ENCODE measurements at regions not wholly inside any gene's neighbourhood (a gene's known extent, or its start where the extent isn't known, plus 50 kb on each side); places are given as distances from the start of the nearest gene placed in this dataset.

GRCh38 chr9:108755979-108756378 is 99.8 kb downstream of the ACTL7B start:
- Histone ChIP-seq H3K27ac (no peak overlapping the region), H3K4me3 (no peak overlapping the region), H3K27me3 (no peaks in the 10 kb centered on the region), H3K9me3 (no peaks in the 10 kb centered on the region), H3K36me3 (no peaks in the 10 kb centered on the region), H3K4me1 (no peaks in the 10 kb centered on the region)
- DNase-seq (ENCODE audit: low spot score) = peak; percentile 7
- TF ChIP-seq, protein P1, sequence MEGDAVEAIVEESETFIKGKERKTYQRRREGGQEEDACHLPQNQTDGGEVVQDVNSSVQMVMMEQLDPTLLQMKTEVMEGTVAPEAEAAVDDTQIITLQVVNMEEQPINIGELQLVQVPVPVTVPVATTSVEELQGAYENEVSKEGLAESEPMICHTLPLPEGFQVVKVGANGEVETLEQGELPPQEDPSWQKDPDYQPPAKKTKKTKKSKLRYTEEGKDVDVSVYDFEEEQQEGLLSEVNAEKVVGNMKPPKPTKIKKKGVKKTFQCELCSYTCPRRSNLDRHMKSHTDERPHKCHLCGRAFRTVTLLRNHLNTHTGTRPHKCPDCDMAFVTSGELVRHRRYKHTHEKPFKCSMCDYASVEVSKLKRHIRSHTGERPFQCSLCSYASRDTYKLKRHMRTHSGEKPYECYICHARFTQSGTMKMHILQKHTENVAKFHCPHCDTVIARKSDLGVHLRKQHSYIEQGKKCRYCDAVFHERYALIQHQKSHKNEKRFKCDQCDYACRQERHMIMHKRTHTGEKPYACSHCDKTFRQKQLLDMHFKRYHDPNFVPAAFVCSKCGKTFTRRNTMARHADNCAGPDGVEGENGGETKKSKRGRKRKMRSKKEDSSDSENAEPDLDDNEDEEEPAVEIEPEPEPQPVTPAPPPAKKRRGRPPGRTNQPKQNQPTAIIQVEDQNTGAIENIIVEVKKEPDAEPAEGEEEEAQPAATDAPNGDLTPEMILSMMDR (IDR thresholded peaks at IDR 0.05) = no peak

DNA sequence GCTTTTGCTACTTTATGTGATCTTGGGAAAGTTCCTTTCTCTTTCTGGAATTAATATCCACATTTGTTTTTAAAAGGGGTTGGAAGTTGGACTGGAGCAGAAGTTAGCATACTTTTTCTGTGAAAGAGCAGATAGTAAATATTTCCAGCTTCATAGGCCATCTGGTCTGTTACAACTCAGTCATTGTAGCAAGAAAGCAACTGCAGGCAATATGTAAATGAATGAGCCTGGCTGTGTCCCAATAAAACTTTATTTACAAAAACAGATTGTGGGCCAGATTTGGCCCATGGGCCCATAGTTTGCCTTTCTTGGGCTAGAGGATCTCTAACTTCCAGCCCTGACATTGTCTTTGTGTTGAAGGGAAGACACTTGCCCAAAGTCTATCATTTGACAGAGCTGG is 104.4 kb downstream of the ACTL7B start:
- Histone ChIP-seq H3K27ac (no peak overlapping the region), H3K9me3 (no peaks in the 10 kb centered on the region), H3K4me1 (no peaks in the 10 kb centered on the region), H3K36me3 (no peaks in the 10 kb centered on the region), H3K27me3 (no peaks in the 10 kb centered on the region), H3K4me3 (no peak overlapping the region)
- TF ChIP-seq, protein P1 (IDR thresholded peaks at IDR 0.05) = no peak
- DNase-seq (ENCODE audit: low spot score) = no peak

DNA sequence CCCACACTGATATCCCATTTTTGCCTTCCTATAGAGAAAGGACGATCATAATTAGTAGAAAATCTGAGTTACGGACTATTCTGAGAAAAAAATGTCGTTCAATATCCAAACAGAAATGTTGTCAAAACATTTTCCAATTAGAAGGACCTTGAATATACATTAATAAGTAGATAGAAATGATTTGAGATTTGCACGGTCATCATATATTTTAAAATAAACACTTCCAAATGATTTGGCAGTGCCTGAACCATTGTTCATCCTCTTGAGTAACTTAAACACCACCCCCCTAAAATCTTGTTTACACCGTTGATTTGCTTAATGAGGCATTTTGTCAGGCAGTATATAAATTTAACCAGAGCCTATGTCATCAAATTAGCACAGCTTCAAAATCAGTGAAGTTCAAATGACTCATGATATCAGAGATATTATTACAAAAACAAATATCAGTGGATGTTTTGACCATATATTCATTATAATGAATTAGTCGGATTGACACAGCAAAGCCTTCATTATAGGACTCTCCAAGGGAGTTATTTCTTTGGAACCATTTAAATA is 105.0 kb downstream of the ACTL7B start:
- Histone ChIP-seq H3K27me3 (no peaks in the 10 kb centered on the region), H3K9me3 (no peaks in the 10 kb centered on the region), H3K4me3 (no peak overlapping the region), H3K36me3 (no peaks in the 10 kb centered on the region), H3K4me1 (no peaks in the 10 kb centered on the region), H3K27ac (no peak overlapping the region)
- TF ChIP-seq, protein P1 (IDR thresholded peaks at IDR 0.05) = no peak
- DNase-seq (ENCODE audit: low spot score) = no peak

DNA sequence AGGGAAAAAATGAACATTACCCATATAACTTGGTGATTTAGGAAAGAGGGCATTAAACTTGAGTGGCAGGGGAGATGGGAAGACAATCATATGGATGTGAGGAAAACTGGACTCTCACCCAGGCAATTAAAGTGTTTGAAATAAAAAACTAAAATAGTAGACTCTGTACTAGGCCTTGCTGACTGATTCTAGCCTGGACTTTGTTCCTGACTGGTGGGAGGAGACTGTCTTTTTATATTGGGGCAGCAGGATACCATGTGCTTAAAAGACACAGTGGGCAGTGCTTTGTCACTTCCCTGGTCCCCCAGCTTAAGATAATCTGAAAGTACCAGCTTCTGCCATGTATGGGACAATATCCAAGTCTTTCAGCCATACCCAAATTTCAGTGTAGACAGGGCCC is 107.0 kb downstream of the ACTL7B start:
- TF ChIP-seq, protein P1 (IDR thresholded peaks at IDR 0.05) = no peak
- Histone ChIP-seq H3K27ac (no peak overlapping the region), H3K36me3 (no peaks in the 10 kb centered on the region), H3K27me3 (no peaks in the 10 kb centered on the region), H3K4me3 (no peak overlapping the region), H3K4me1 (no peaks in the 10 kb centered on the region), H3K9me3 (no peaks in the 10 kb centered on the region)
- no peak for DNase-seq (ENCODE audit: low spot score)

DNA sequence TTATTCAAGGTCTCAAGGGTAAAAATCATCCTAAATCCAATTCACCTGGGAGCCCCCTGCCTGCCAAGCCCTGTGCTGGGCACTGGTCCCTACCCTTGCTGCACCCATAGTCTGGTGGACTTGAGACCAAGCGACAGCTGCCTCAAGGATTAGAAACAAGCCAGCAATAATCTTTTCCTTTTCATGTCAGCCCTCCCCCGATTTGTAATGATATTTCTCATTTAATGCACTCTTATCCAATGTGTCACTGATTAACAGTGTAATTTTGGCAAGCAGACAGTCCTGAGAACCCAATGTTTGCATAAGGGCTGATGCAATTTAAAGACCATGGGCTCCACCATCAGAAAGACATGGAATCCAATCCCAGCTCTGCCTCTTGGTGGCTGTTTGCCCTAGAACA is 108.9 kb downstream of the ACTL7B start:
- Histone ChIP-seq H3K27ac (no peak overlapping the region), H3K9me3 (no peaks in the 10 kb centered on the region), H3K4me1 (no peaks in the 10 kb centered on the region), H3K4me3 (no peak overlapping the region), H3K36me3 (no peaks in the 10 kb centered on the region), H3K27me3 (no peaks in the 10 kb centered on the region)
- DNase-seq (ENCODE audit: low spot score) = no peak
- TF ChIP-seq, protein P1 (IDR thresholded peaks at IDR 0.05) = no peak

DNA sequence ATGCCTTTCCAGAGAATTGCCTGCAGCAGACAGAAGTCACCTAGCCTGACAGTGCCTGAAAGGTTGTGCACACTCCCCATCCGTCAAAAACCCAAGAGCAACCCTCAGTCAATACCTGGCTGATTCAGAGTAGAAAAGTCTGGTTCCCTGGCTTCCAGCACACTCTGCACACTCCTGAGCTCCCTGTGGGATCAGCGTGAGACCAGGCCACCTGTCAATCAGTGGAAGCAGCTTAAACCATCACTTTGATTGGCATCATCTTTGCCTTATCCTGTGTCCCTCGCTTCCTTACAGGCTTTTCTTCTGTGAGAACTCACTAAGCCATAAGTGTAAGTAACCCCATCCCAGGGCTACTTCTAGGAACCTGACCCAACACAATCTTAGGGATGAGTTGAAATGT is 109.8 kb downstream of the ACTL7B start:
- TF ChIP-seq, protein P1 (IDR thresholded peaks at IDR 0.05) = no peak
- Histone ChIP-seq H3K27ac (no peak overlapping the region), H3K9me3 (no peaks in the 10 kb centered on the region), H3K4me1 (no peaks in the 10 kb centered on the region), H3K27me3 (no peaks in the 10 kb centered on the region), H3K4me3 (no peak overlapping the region), H3K36me3 (no peaks in the 10 kb centered on the region)
- no peak for DNase-seq (ENCODE audit: low spot score)
